Ovary (tissue), 7 donors: ENCODE measurements at regions not wholly inside any gene's neighbourhood (a gene's known extent, or its start where the extent isn't known, plus 50 kb on each side); places are given as distances from the start of the nearest gene placed in this dataset.

ENCODE experiments used
- DNase-seq, 5 donors: peaks; one replicate each; pipeline ENCODE4 v3.0.0-alpha.2; 2019 to 2020
- H3K27ac ChIP-seq, 2 donors: fragments of 200-600 bp; one replicate each; pipeline versions ENCODE4 v1.5.1 to v1.8.0; 2019 to 2022
- H3K27me3 ChIP-seq: fragments of 200-600 bp; one replicate; pipeline ENCODE4 v1.8.0; 2022
- H3K36me3 ChIP-seq: fragments of 200-600 bp; sonication (generic); one replicate; pipeline ENCODE4 v1.5.1; 2019
- H3K4me1 ChIP-seq: one replicate; pipeline ENCODE4 v1.8.1; 2013; ENCODE audit warnings: mild to moderate bottlenecking, moderate library complexity; ENCODE audit not compliant: insufficient read depth
- H3K4me3 ChIP-seq: fragments of 200-600 bp; sonication (generic); one replicate; pipeline ENCODE4 v1.5.1; 2017
- H3K9me3 ChIP-seq, 2 donors: fragments of 200-600 bp in 1 of 2; sonication (generic) in 1 of 2; one replicate each; pipeline versions ENCODE4 v1.5.1 to v1.8.1; 2013 to 2019; ENCODE audit warnings: mild to moderate bottlenecking in 1 of 2, moderate library complexity in 1 of 2
- CTCF ChIP-seq, 3 donors: fragments of 450-650 bp in 2 of 3; fragments of 200-600 bp in 1 of 3; IDR thresholded peaks; one replicate each; pipeline versions ENCODE4 v1.5.1 to v1.8.0; 2016 to 2022; ENCODE audit warnings: antibody characterized with exemption in 3 of 3, mild to moderate bottlenecking in 1 of 3
- EP300 ChIP-seq: sonication (generic); formaldehyde crosslinking; IDR thresholded peaks from one replicate; pipeline ENCODE4 v1.6.1; 2017; ENCODE audit warnings: antibody characterized with exemption
- POLR2A ChIP-seq: fragments of 450-650 bp; IDR thresholded peaks from one replicate; pipeline ENCODE4 v1.6.1; 2017; ENCODE audit warnings: antibody characterized with exemption, mild to moderate bottlenecking, moderate library complexity
- WGBS, 3 donors: extraction: QIAGEN DNeasy Blood & Tissue Kit in 1 of 3; methylation state at CpG; one replicate each; pipeline versions ENCODE4 v1.1.5 to v1.1.7; 2013 to 2017; 5-methylcytosine and 5-hydroxymethylcytosine counted together
- intact Hi-C, 4 donors: fragments of 100-400 bp; cut with DNase I; formaldehyde crosslinking; loops; one replicate each; pipeline versions ENCODE4 v1.11.0 to v1.15.1; 2022 to 2023
- donor health status: DM: no; HTN: no; CAD: no; lungs with moderate emphysema.
- donor health status: DM: no; HTN: no; CAD: no.
- donor health status: Bipolar disorder and iron deficiency.
- donor health status: DM: no; HTN: no; CAD: no.
- donor health status: DM: yes; HTN: yes; CAD: no.

- no peaks in the 10 kb centered on the region for H3K9me3 ChIP-seq
- DNase-seq = no peak
- no peak overlapping the region for H3K4me3 ChIP-seq
- no peaks in the 10 kb centered on the region for H3K36me3 ChIP-seq
- H3K27ac ChIP-seq = no peak overlapping the region
- no peaks in the 10 kb centered on the region for H3K27me3 ChIP-seq
- intact Hi-C loops = no loop called here
- TF ChIP-seq EP300 = no peak
- TF ChIP-seq POLR2A = no peak
- no peak for TF ChIP-seq CTCF (IDR thresholded peaks at IDR 0.05)
- H3K4me1 ChIP-seq = no peaks in the 10 kb centered on the region
- WGBS, 3 donors = 78 to 90% (median 79%) methylated on average over 4 of the region's 4 CpGs
These were observed 173.7 kb downstream of the FOXA2 start for GRCh38 chr20:22410556-22411130.

- whole genome bisulfite sequencing, 3 donors = 80 to 87% (median 86%) methylated on average over 2 of the region's 2 CpGs
- Histone ChIP-seq H3K4me3 (no peak overlapping the region), H3K9me3 (no peaks in the 10 kb centered on the region), H3K27ac (no peak overlapping the region), H3K27me3 (no peaks in the 10 kb centered on the region), H3K4me1 (no peaks in the 10 kb centered on the region), H3K36me3 (no peaks in the 10 kb centered on the region)
- TF ChIP-seq CTCF (IDR thresholded peaks at IDR 0.05) (no peak), EP300 (no peak), POLR2A (no peak)
- intact Hi-C loops = no loop called here
- DNase-seq = no peak
These were observed 175.6 kb downstream of the FOXA2 start for GRCh38 chr20:22408521-22409402.

- Histone ChIP-seq H3K4me3 (no peak overlapping the region), H3K27me3 (no peaks in the 10 kb centered on the region), H3K27ac (no peak overlapping the region), H3K36me3 (no peaks in the 10 kb centered on the region), H3K4me1 (peaks cover 2% of the 10 kb centered on the region), H3K9me3 (no peaks in the 10 kb centered on the region)
- 71 to 80% (median 73%) methylated on average over 7 of the region's 7 CpGs for WGBS, 3 donors
- intact Hi-C loops = no loop called here
- no peak for DNase-seq
- TF ChIP-seq EP300 (no peak), CTCF (IDR thresholded peaks at IDR 0.05) (no peak), POLR2A (no peak)
These were observed 176.9 kb downstream of the FOXA2 start for GRCh38 chr20:22407237-22408193.

GRCh38 chr20:22404419-22405170 is 179.8 kb downstream of the FOXA2 start:
- Histone ChIP-seq H3K4me1 (peaks cover 2% of the 10 kb centered on the region), H3K36me3 (no peaks in the 10 kb centered on the region), H3K4me3 (no peak overlapping the region), H3K9me3 (no peaks in the 10 kb centered on the region), H3K27ac (no peak overlapping the region), H3K27me3 (no peaks in the 10 kb centered on the region)
- WGBS, 3 donors = 22 to 24% (median 24%) methylated on average over 7 of the region's 7 CpGs
- no peak for DNase-seq
- intact Hi-C loops = no loop called here
- TF ChIP-seq EP300 (no peak), CTCF (IDR thresholded peaks at IDR 0.05) (no peak), POLR2A (no peak)
